HL-60 (cell line): ENCODE measurements at regions not wholly inside any gene's neighbourhood (a gene's known extent, or its start where the extent isn't known, plus 50 kb on each side); places are given as distances from the start of the nearest gene placed in this dataset.

ENCODE experiments used
- CTCF ChIP-seq: IDR thresholded peaks from one replicate; pipeline ENCODE4 v1.5.1; 2011; ENCODE audit warnings: low read length, control low read depth, inconsistent platforms; ENCODE audit not compliant: insufficient read depth
- GABPA ChIP-seq: IDR thresholded peaks from 2 replicates; pipeline ENCODE4 v1.6.1; 2012; ENCODE audit warnings: low read depth
- POLR2AphosphoS5 ChIP-seq: IDR thresholded peaks from 2 replicates; pipeline ENCODE4 v1.6.1; 2012; ENCODE audit warnings: low read depth
- SPI1 ChIP-seq: IDR thresholded peaks from 2 replicates; pipeline ENCODE4 v1.6.1; 2012; ENCODE audit warnings: low read depth, mild to moderate bottlenecking, borderline replicate concordance
- TF ChIP-seq, protein P1 (sequence below): IDR thresholded peaks from 2 replicates; pipeline ENCODE4 v1.6.1; 2012; ENCODE audit warnings: low read depth; ENCODE audit not compliant: insufficient replicate concordance

- TF ChIP-seq CTCF (no peak), POLR2AphosphoS5 (no peak), SPI1 (no peak), GABPA (no peak)
- TF ChIP-seq, protein P1, sequence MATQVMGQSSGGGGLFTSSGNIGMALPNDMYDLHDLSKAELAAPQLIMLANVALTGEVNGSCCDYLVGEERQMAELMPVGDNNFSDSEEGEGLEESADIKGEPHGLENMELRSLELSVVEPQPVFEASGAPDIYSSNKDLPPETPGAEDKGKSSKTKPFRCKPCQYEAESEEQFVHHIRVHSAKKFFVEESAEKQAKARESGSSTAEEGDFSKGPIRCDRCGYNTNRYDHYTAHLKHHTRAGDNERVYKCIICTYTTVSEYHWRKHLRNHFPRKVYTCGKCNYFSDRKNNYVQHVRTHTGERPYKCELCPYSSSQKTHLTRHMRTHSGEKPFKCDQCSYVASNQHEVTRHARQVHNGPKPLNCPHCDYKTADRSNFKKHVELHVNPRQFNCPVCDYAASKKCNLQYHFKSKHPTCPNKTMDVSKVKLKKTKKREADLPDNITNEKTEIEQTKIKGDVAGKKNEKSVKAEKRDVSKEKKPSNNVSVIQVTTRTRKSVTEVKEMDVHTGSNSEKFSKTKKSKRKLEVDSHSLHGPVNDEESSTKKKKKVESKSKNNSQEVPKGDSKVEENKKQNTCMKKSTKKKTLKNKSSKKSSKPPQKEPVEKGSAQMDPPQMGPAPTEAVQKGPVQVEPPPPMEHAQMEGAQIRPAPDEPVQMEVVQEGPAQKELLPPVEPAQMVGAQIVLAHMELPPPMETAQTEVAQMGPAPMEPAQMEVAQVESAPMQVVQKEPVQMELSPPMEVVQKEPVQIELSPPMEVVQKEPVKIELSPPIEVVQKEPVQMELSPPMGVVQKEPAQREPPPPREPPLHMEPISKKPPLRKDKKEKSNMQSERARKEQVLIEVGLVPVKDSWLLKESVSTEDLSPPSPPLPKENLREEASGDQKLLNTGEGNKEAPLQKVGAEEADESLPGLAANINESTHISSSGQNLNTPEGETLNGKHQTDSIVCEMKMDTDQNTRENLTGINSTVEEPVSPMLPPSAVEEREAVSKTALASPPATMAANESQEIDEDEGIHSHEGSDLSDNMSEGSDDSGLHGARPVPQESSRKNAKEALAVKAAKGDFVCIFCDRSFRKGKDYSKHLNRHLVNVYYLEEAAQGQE = no peak
Measured at GRCh38 chr9:2459756-2460155, 161.8 kb upstream of the VLDLR start.
